ENCODE measurements at regions not wholly inside any gene's neighbourhood (a gene's known extent, or its start where the extent isn't known, plus 50 kb on each side); places are given as distances from the start of the nearest gene placed in this dataset.

DNA sequence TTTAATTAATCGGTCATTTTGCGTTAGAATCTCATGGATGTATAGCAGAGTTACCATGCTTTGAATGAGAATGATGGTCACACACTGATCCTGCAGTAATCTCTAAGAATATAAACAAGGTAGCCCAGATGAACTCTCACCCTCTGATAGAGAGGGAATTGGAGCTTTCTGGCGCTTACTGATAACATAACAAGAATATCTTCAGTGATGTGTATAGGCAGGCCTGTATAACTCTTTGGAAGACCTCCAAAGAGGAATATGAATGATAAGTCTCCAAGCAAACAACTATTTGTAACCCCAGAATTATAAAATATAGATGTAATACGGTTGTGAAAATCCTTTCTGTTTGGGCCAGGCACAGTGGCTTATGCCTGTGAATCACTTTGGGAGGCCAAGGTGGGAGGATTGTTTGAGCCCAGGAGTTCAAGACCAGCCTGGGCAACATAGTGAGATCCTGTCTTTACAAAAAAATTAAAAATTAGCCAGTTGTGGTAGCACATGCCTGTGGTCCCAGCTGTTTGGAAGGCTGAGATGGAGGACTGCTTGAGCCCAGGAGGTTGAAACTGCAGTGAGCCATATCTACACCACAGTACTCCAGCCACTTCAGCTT, 52.5 kb upstream of the LTBP1 start:
- FAIRE-seq (no peak), DNase-seq (ENCODE audit: low read depth, low spot score) (no peak)
- dilution Hi-C loops (cut with MboI; ENCODE audit: extremely low pct_ligation_motif_present, low sequenced_read_pairs): no loop called here
- H3K4me3 ChIP-seq (replicated peaks in 1 of 3; ENCODE audit: insufficient read depth in 1 of 3, low read depth in 1 of 3, low read length in 3 of 3): no peak overlapping the region
- H3K4me2 ChIP-seq (ENCODE audit: insufficient read depth, low read length): no peak overlapping the region
- intact Hi-C loops (cut with micrococcal nuclease): no loop called here
- no peaks in the 10 kb centered on the region for H3K9me3 ChIP-seq (replicated peaks; ENCODE audit: control insufficient read depth, insufficient read depth, low read length)
- no peaks in the 10 kb centered on the region for H3K9me1 ChIP-seq (replicated peaks; ENCODE audit: control insufficient read depth, extremely low read depth, insufficient read depth, low read length)
- H3K4me1 ChIP-seq (ENCODE audit: control insufficient read depth, extremely low read depth, insufficient read depth, low read length): no peaks in the 10 kb centered on the region
- no peak for TF ChIP-seq POLR2A (IDR thresholded peaks at IDR 0.05; ENCODE audit: low read depth, low read length)
- TF ChIP-seq JUN (IDR thresholded peaks at IDR 0.05; ENCODE audit: borderline replicate concordance, insufficient read depth, insufficient read length, low read depth): no peak
- no peak for TF ChIP-seq EZH2 (IDR thresholded peaks at IDR 0.05; ENCODE audit: borderline replicate concordance, low read depth, low read length, severe bottlenecking)
- TF ChIP-seq FOS (IDR thresholded peaks at IDR 0.05; ENCODE audit: borderline replicate concordance, insufficient read depth, low read length): no peak
- TF ChIP-seq MYC (IDR thresholded peaks at IDR 0.05; ENCODE audit: low read depth, low read length): no peak
- TF ChIP-seq, protein P1, sequence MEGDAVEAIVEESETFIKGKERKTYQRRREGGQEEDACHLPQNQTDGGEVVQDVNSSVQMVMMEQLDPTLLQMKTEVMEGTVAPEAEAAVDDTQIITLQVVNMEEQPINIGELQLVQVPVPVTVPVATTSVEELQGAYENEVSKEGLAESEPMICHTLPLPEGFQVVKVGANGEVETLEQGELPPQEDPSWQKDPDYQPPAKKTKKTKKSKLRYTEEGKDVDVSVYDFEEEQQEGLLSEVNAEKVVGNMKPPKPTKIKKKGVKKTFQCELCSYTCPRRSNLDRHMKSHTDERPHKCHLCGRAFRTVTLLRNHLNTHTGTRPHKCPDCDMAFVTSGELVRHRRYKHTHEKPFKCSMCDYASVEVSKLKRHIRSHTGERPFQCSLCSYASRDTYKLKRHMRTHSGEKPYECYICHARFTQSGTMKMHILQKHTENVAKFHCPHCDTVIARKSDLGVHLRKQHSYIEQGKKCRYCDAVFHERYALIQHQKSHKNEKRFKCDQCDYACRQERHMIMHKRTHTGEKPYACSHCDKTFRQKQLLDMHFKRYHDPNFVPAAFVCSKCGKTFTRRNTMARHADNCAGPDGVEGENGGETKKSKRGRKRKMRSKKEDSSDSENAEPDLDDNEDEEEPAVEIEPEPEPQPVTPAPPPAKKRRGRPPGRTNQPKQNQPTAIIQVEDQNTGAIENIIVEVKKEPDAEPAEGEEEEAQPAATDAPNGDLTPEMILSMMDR (IDR thresholded peaks at IDR 0.05; ENCODE audit: extremely low read depth in 1 of 2, insufficient read depth in 1 of 2, low read depth in 1 of 2, low read length in 2 of 2): no peak
- no peak for TF ChIP-seq GATA2 (IDR thresholded peaks at IDR 0.05; ENCODE audit: insufficient read depth, insufficient read length, low read depth, low read length)
- TF ChIP-seq POLR2AphosphoS5 (IDR thresholded peaks at IDR 0.05; ENCODE audit: insufficient read depth, low read depth, low read length): no peak
- TF ChIP-seq, protein P2, sequence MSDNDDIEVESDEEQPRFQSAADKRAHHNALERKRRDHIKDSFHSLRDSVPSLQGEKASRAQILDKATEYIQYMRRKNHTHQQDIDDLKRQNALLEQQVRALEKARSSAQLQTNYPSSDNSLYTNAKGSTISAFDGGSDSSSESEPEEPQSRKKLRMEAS (IDR thresholded peaks at IDR 0.05; ENCODE audit: insufficient read depth, insufficient read length): no peak
- H3K36me3 ChIP-seq (ENCODE audit: control insufficient read depth in 2 of 2, extremely low read depth in 1 of 2, insufficient read depth in 2 of 2, low read length in 2 of 2): no peaks in the 10 kb centered on the region
- ChIA-PET POLR2A (no interaction called here), CTCF (no interaction called here)
- no peaks in the 10 kb centered on the region for H4K20me1 ChIP-seq (replicated peaks; ENCODE audit: control insufficient read depth, extremely low read depth, insufficient read depth, low read length)
- no peak overlapping the region for H2AFZ ChIP-seq (ENCODE audit: low read depth, low read length)
- no TSS peak for BruUV-seq (replicated peaks)
- H3K9ac ChIP-seq (replicated peaks; ENCODE audit: extremely low read depth, insufficient read depth, low read length): no peak overlapping the region
- H3K27ac ChIP-seq (ENCODE audit: insufficient read depth, low read depth, low read length): no peak overlapping the region
- no peaks in the 10 kb centered on the region for H3K79me2 ChIP-seq (ENCODE audit: control insufficient read depth, insufficient read depth, low read length)
- peaks cover 12 to 21% of the 10 kb centered on the region in 2 experiments for H3K27me3 ChIP-seq (ENCODE audit: control insufficient read depth in 2 of 2, insufficient read depth in 2 of 2, low read length in 2 of 2)

All from endothelial cell of umbilical vein (primary cell).